Activated T-cell treated with anti-CD3 and anti-CD28 coated beads for 4 hours (primary cell): ENCODE measurements at regions not wholly inside any gene's neighbourhood (a gene's known extent, or its start where the extent isn't known, plus 50 kb on each side); places are given as distances from the start of the nearest gene placed in this dataset.
"Not testable (repeated sequence)": the region's sequence is repeated elsewhere in the genome, so short reads cannot be mapped to it uniquely, and the experiment has no call there.

Experiments
- DNase-seq: peaks from one replicate; pipeline ENCODE4 v3.0.0-alpha.2; 2020

DNA sequence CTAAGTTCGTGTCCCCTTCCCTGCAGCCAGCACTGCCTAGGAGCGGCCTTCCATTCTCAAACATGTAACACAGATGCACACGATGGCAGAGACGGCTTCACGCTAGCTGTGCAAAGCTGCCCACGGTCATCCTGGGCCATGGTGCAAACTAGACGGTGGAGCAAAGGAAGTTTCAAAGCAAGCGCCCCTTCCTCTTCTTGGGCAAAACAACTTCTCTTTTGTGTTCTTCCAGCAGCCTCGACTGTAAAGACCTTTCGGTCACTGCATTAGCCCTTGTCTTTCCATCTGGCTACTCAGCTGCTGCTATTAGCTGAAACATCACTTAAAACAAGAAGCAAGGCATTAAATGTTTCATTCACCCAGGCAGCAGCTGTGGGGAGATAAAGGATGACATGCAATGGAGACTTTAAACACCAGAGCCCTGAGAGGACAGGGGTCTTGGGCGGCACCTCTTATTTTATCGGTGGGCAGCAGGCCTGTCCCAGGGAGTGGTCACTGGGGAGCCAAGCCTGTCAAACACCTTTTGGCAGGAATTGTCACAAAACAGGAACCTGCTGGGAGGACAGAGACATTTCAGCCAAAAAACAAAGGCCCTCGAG is 214.8 kb downstream of the KLF6 start:
- DNase-seq = no peak

DNA sequence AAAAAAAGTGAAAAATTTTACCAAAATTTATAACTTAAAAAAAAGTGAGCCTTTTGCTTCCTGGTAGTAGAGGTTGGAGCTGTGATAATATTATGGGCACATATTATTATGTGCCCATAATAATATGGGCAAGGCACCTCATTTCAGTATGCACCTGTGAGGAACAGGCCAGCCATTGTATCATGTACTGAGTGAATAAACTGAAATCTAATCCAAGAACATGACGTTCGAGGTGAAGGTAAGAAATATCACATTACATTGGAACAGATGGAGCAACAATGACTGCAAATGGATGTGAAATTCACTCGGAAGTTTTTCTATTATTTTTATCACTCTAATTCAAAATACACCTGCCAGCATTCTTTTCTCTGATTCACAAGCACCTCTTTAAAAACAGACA is 216.0 kb downstream of the KLF6 start:
- no peak for DNase-seq

DNA sequence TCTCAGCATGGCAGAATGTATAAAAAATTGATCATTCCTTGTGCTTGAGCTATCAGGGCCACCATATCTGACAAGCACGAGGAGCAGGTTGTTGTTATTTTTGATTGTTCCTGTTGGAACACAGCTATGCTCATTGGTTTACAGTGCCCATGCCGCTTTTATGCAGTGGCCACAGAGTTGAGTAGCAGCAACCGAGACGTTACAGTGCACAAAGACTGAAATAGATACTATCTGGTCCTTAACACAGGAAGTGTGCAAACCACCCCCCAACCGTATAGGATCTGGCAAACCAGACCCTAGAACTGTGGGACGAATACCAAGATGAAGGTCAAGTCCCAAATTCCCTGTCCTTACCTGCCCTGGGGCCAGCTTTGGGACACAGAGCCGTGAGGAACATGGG is 216.6 kb downstream of the KLF6 start:
- DNase-seq = no peak

DNA sequence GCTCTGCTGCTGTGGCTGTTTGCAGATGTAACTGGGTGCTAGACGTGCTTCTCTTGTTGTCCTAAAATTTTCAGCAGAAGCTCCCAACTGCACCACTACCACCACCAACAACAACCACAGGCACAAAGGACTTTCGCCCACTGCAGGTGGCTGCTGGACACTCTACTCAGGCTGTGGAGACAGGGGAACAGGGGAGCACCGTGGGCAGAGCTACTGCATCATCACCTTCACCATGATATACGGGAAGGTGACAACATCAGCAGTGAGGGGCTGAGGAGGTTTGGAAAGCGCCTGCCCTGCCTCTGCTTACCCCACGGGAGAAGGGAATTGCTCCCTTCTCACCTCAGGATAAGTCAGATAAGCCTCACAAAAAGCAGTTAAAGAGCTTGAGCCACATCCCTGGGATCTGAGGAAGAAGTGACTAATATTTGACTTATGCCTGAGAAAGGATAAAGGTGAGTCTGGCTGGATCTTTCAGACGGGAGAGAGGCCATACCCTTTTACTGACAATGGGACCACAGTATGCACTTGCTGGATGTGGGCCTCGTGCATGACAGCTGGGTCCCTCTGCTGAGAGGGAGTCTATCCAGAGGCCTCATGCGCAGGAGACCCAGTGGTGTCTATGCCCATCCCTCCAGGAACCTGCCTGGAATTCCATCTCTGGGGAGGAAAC is 217.6 kb downstream of the KLF6 start:
- no peak for DNase-seq

- no peak for DNase-seq
Measured at GRCh38 chr10:3566627-3567026, 218.4 kb downstream of the KLF6 start.

GRCh38 chr10:3564346-3565002 is 220.5 kb downstream of the KLF6 start:
- DNase-seq = no peak

DNA sequence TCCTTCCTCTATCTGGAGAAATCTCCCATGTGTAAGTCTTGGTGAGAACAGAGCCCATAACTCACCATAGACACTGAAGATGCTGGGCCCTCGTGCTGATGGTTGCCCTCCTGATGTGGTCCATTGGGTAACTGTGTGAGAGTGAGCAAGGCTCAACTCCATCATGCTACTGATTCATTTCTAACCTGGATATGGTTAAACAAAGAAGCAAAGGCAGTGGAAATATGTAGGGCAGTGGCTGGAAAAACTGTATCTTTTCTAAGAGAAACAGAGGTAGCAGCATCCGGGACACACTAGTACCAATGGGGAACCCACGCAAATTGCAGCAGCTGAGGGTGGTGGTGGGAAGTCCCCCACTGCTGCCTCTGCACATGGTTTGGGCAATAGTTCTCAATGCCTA is 221.7 kb downstream of the KLF6 start:
- no peak for DNase-seq

- DNase-seq = not testable (repeated sequence)
Measured at GRCh38 chr10:3560628-3561027, 224.4 kb downstream of the KLF6 start.

DNA sequence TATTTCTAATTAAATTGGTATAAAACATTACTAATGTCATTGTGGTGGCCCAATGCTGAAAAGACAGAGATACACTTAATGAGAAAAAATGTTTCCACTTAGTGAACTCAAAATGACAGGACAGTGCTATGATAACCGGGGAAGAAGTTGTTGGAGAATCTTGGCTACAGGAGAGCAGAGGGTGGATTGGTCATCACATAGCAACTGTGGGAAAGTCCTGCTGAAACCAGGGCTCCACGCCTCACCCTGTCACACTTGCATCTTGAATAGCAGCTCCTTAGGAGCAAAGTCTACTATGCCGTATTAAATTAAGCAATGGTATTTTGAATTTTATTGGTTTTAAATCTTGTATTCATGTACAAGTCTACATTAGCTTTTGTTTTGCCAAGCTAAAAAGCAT is 225.5 kb downstream of the KLF6 start:
- no peak for DNase-seq

DNA sequence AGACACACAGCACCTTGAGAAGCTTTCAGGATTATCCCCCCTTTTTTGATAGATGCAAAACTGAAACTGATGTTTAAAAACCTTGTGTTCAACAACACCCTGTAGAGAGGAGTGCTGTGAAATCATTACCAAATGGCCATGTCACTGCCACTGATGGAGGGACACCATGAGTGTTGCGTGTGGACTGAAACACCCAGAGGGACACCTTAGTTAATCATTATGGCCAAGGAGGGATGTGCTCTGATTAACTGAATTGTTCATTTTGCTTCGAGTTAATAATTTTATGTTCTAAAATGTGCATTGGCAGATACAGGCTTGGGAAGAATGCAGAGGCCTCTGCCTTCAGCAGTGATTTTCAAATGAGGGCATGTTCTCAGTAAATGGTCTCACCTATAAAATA is 226.0 kb downstream of the KLF6 start:
- no peak for DNase-seq

- DNase-seq = not testable (repeated sequence)
Measured at GRCh38 chr10:3556191-3557017, 228.6 kb downstream of the KLF6 start.

DNA sequence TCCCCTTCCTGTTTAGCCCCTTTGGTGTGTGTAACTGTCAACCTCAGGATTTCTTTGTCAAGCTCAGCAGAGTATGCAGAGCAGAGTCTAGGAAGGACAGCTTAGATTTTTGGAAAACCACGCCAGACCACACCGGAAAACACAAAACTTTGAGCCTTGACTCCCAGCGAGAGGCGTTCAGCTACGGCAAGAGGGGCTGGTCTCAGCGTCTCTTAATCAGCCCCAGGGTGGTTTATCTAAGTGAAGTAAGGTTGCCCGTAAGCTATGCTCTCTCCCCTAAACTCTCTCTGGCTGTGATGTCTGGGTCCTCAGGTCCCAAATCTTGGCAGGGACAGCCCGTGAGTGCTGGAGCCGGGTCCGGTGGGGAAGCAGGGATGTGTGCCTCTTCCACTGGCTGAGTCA is 230.9 kb downstream of the KLF6 start:
- no peak for DNase-seq

DNA sequence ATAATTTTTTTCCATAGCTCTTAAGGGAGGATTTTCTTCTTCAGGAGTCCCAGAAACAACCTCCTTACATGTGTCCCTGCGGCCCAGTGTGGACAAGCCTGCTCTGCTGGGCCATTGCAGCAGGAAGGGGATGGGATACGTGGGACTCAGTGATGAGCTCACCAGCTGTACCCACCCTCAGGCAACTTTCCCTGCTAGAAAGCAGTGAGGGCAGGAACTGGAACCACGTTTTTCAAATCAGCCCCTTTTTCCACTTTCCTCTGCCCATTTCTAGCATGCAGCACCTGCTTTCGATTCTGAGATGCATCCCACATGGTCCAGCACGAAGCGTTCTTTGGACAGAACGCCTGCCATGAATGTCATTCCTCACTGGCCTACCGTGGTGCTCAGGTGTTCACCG is 232.7 kb downstream of the KLF6 start:
- DNase-seq = no peak

DNA sequence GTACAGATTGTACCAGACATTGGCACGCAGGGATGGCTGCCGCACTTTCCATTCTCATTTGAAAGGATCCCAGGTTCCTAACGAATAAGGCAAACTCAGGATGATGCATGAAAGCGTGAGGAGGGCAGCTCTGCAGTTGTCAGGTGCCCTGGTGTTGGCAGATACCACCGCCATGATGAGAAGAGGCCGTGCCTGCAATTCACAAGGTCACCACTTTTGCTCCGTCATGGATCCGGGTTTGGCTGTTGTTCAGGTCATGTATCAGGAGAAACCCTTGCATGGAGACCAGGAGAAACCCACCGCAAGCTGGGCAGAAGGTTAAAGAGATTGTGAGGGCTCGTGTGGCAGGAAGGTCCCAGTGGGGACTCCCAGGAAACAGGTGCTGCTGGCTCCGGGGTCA is 233.2 kb downstream of the KLF6 start:
- no peak for DNase-seq

DNA sequence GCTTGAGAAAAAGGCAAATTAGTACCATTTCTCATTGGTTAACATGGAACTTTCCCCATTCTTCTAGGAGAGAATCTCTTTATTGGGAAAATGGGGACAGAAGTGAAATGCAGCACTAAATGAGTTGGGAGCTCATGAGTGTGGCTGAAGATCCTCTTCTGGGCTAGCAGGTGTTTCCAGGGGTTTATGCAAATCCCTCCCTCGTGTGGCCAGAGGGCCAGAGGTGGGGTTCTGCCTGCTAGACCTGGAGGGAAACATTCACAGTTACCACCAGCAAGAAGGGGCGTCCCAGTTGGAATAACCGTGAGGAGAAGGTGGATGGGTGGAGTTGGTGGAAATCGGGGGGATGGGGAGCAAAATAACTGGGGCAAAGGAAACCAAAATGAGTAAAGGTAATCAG is 235.9 kb downstream of the KLF6 start:
- no peak for DNase-seq

DNA sequence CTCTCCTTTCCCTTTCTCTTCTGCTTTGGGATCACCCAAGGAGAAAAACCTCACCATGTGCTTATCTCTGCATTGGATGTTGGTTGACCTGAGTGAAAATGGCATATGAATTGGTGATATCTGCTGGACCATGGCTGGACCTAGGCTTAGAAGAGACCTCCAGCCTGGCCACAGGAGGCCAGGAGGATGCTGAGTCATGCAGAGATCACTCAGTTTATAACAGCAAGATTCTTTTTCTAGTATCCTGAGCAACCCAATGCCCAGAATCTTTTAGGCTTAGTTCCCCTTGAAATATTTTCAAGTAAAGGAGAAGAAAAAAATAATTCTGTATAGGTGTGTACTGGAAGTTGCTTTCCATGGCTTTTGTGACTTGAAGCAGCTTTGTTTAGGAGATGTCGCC is 236.3 kb downstream of the KLF6 start:
- no peak for DNase-seq

- no peak for DNase-seq
Measured at GRCh38 chr10:3548076-3548475, 236.9 kb downstream of the KLF6 start.

- no peak for DNase-seq
Measured at GRCh38 chr10:3544561-3544960, 240.4 kb downstream of the KLF6 start.

DNA sequence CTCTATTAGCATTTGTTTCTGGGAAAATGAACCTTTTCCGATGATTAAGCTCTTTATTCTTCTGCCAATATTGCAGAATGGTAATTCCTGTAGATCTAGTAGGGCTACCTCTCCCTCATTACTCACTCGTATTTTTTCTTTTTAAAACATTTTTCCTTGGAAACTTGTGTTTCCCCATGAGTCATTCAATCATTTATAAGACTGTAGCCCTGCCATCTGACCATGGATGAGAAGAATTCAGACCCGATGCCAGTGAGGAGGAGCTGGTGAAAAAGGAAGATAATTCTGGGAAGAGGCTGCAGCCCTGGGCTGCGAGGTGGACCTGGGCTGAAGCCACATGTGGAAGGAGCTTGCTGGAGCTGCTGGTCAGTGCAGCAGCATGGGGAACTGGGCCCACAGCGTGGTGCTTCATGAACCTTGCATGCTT is 242.8 kb downstream of the KLF6 start:
- DNase-seq = no peak

GRCh38 chr10:3539696-3540383 is 245.2 kb downstream of the KLF6 start:
- no peak for DNase-seq

DNA sequence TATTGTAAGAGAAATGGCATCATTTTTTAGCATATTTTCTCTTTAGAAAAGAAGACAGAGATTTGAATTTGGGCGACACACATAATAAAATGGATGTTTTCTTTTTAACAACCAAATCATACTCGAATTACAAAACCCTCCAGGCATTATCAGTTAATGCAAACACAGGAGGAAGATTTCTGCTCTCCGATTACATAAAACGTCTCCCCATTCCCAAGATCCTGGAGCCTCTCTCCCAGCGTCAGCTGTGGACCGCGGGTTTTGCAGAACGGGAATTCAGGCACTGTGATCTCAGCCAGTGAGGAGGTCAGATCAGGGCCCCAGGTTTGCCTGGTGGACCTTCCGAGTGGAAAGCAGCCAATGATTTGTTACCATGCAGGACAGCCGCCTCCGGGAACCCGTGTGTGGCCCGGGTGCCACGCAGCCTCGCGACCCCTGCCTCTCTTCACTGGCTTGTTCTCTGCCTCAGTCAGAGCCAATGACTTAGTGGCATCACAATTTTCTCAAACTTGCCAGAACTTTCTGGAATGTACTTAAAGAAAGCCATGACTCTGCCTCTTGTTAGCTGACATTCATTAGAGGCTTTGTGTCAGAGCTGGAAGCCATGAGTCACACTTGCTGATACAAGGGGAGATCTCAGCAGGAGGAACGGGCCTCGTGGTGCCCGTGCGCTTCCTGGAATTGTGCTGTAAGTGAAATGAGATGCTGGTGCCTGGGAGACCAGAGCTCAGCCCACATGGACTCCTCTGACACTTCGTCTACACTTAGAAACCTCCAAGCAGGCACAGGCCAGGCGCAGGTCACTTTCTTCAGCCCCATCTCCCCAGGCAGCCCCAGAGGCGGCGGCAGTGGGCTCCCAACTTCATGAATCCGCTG is 246.1 kb downstream of the KLF6 start:
- no peak for DNase-seq

- DNase-seq = no peak
Measured at GRCh38 chr10:3538291-3538655, 246.7 kb downstream of the KLF6 start.
